HepG2 (cell line): ENCODE measurements at regions not wholly inside any gene's neighbourhood (a gene's known extent, or its start where the extent isn't known, plus 50 kb on each side); places are given as distances from the start of the nearest gene placed in this dataset.

Experiments
- ASH2L ChIP-seq: fragments of 300-600, 200-600 bp; sonication (generic); IDR thresholded peaks from 2 replicates; pipeline ENCODE4 v1.7.0; 2017; ENCODE audit warnings: low read depth, mild to moderate bottlenecking, moderate library complexity, mixed read lengths, low read length; ENCODE audit not compliant: insufficient read length
- ATF3 ChIP-seq: sonication (generic); formaldehyde crosslinking; IDR thresholded peaks from 2 replicates; pipeline ENCODE4 v1.4.0; 2020; ENCODE audit warnings: missing genetic modification reagents
- CREB1 ChIP-seq, 2 experiments: fragments of 450-650 bp in 1 of 2; IDR thresholded peaks; 2 replicates each; pipeline ENCODE4 v1.6.1; 2016 to 2017; ENCODE audit warnings: control low read depth in 1 of 2, mild to moderate bottlenecking in 1 of 2, missing compliant biosample characterization in 1 of 2, missing genetic modification characterization in 1 of 2
- DZIP1 ChIP-seq: sonication (generic); formaldehyde crosslinking; IDR thresholded peaks from 2 replicates; pipeline ENCODE4 v1.5.0; 2020; ENCODE audit warnings: mild to moderate bottlenecking, missing genetic modification reagents
- ELF3 ChIP-seq: IDR thresholded peaks from 2 replicates; pipeline ENCODE4 v1.6.1; 2016; ENCODE audit warnings: missing genetic modification reagents, missing compliant biosample characterization
- FOSL1 ChIP-seq: sonication (generic); formaldehyde crosslinking; IDR thresholded peaks from 2 replicates; pipeline ENCODE4 v1.9.0; 2021; ENCODE audit warnings: missing genetic modification reagents, borderline replicate concordance
- FOXC1 ChIP-seq: sonication (generic); formaldehyde crosslinking; IDR thresholded peaks from 2 replicates; pipeline ENCODE4 v1.8.0; 2022; ENCODE audit warnings: mild to moderate bottlenecking, missing genetic modification reagents, borderline replicate concordance
- GABPB1 ChIP-seq: IDR thresholded peaks from 2 replicates; pipeline ENCODE4 v1.6.1; 2016; ENCODE audit warnings: mild to moderate bottlenecking, missing genetic modification reagents, moderate library complexity, missing compliant biosample characterization
- HNRNPH1 ChIP-seq: fragments of 200-400 bp; formaldehyde crosslinking; optimal IDR thresholded peaks from 2 replicates; pipeline ENCODE3; 2017; ENCODE audit warnings: mild to moderate bottlenecking, low read depth, low read length
- IRF9 ChIP-seq: sonication (generic); formaldehyde crosslinking; IDR thresholded peaks from 2 replicates; pipeline ENCODE4 v1.8.0; 2022; ENCODE audit warnings: missing genetic modification reagents, mild to moderate bottlenecking, borderline replicate concordance
- MEF2D ChIP-seq: sonication (generic); formaldehyde crosslinking; IDR thresholded peaks from 2 replicates; pipeline ENCODE4 v1.5.1; 2020; ENCODE audit warnings: mild to moderate bottlenecking, missing genetic modification reagents
- MLLT10 ChIP-seq: sonication (generic); formaldehyde crosslinking; IDR thresholded peaks from 2 replicates; pipeline ENCODE4 v1.4.0; 2020; ENCODE audit warnings: missing genetic modification reagents
- PLRG1 ChIP-seq: fragments of 450-650 bp; conservative IDR thresholded peaks from 2 replicates; pipeline ENCODE4 v1.6.1; 2016
- RNF2 ChIP-seq: fragments of 450-650 bp; conservative IDR thresholded peaks from 2 replicates; pipeline ENCODE4 v1.6.1; 2016; ENCODE audit warnings: low read depth
- TARDBP ChIP-seq: sonication (generic); formaldehyde crosslinking; IDR thresholded peaks from 2 replicates; pipeline ENCODE4 v1.8.0; 2022; ENCODE audit warnings: mild to moderate bottlenecking, missing genetic modification reagents
- TCF7L2 ChIP-seq: IDR thresholded peaks from 2 replicates; pipeline ENCODE4 v1.6.1; 2011; ENCODE audit warnings: mild to moderate bottlenecking, low read depth, low read length, moderate library complexity
- ZFP82 ChIP-seq: sonication (generic); formaldehyde crosslinking; IDR thresholded peaks from 2 replicates; pipeline ENCODE4 v1.5.1; 2020; ENCODE audit warnings: mild to moderate bottlenecking, missing genetic modification reagents, borderline replicate concordance
- ZNF101 ChIP-seq: sonication (generic); formaldehyde crosslinking; IDR thresholded peaks from 2 replicates; pipeline ENCODE4 v1.4.0; 2020; ENCODE audit warnings: mild to moderate bottlenecking, low read depth, missing genetic modification reagents, borderline replicate concordance
- ZNF138 ChIP-seq: sonication (generic); formaldehyde crosslinking; IDR thresholded peaks from 2 replicates; pipeline ENCODE4 v1.5.0; 2020; ENCODE audit warnings: mild to moderate bottlenecking, low read depth, missing genetic modification reagents
- ZNF354B ChIP-seq: sonication (generic); formaldehyde crosslinking; IDR thresholded peaks from 2 replicates; pipeline ENCODE4 v1.8.0; 2022; ENCODE audit warnings: mild to moderate bottlenecking, missing genetic modification reagents
- ZNF879 ChIP-seq: sonication (generic); formaldehyde crosslinking; IDR thresholded peaks from 2 replicates; pipeline ENCODE4 v1.8.1; 2023; ENCODE audit warnings: missing genetic modification reagents
- ZNF883 ChIP-seq: sonication (generic); formaldehyde crosslinking; IDR thresholded peaks from 2 replicates; pipeline ENCODE4 v1.5.1; 2020; ENCODE audit warnings: mild to moderate bottlenecking, missing genetic modification reagents; ENCODE audit errors: not compliant biosample characterization
- TF ChIP-seq, protein P1 (sequence below): sonication (generic); IDR thresholded peaks from 2 replicates; pipeline ENCODE4 v1.6.1; 2016; ENCODE audit warnings: low read depth, borderline replicate concordance

DNA sequence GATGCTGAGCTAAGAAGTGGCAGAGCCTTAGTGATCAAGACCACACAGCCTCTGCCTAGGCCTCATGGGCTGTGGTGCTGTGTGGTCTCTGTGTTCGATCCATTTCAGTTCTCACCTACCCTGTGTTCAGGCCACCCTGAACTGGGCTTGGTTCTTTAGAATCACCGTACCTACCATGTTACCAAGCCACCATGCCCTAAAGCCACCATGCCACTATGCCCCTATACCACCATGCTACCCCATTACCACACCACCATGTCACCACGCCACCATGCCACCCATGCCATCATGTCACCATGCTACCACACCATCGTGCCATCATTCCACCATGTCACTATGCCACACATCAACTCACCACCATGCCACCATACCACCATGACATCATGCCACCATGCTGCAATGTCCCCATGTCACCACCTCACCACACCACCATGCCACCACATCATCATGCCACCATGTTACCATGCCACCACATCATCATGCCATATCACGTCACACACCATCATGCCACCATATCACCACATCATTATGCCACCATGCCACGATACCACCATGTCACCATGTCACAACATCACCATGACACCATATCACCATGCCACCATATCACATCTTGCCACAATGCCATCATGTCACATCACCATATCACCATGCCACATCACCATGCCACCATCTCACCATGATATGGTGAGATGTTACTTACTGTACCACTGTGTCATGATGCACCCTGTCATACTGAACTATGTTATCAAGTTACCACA is 191.0 kb upstream of the ARL4C start (continued):
- TF ChIP-seq IRF9 (CRISPR knock-in tag) (peak; percentile 67; the same call in 1 of the 2 replicates), CREB1 (IDR thresholded peaks at IDR 0.05) (peak; percentile 89), CREB1 (CRISPR knock-in tag; IDR thresholded peaks at IDR 0.05) (no peak), ASH2L (no peak), ZFP82 (CRISPR knock-in tag) (no peak), MLLT10 (CRISPR knock-in tag) (no peak), TARDBP (CRISPR knock-in tag) (peak; percentile 51; the same call in 1 of the 2 replicates), DZIP1 (peak; percentile 61; the same call in 1 of the 2 replicates), ZNF101 (CRISPR knock-in tag) (no peak), ZNF138 (CRISPR knock-in tag) (no peak), HNRNPH1 (no peak), TCF7L2 (no peak), MEF2D (0 out of 2 replicates have a peak, but pooled peaks have one; percentile 28), ATF3 (CRISPR knock-in tag) (no peak), ZNF879 (CRISPR knock-in tag) (no peak), ZNF883 (CRISPR knock-in tag) (peak; percentile 50), FOXC1 (CRISPR knock-in tag) (peak; percentile 52; the same call in 1 of the 2 replicates), PLRG1 (no peak), ZNF354B (CRISPR knock-in tag) (no peak), GABPB1 (CRISPR knock-in tag) (0 out of 2 replicates have a peak, but pooled peaks have one; percentile 16), FOSL1 (CRISPR knock-in tag) (no peak), ELF3 (no peak), RNF2 (no peak)
- TF ChIP-seq, protein P1, sequence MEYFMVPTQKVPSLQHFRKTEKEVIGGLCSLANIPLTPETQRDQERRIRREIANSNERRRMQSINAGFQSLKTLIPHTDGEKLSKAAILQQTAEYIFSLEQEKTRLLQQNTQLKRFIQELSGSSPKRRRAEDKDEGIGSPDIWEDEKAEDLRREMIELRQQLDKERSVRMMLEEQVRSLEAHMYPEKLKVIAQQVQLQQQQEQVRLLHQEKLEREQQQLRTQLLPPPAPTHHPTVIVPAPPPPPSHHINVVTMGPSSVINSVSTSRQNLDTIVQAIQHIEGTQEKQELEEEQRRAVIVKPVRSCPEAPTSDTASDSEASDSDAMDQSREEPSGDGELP, result no peak
